GM19397 (cell line): ENCODE measurements at regions not wholly inside any gene's neighbourhood (a gene's known extent, or its start where the extent isn't known, plus 50 kb on each side); places are given as distances from the start of the nearest gene placed in this dataset.
"Not testable (repeated sequence)": the region's sequence is repeated elsewhere in the genome, so short reads cannot be mapped to it uniquely, and the experiment has no call there.

Source experiments
- ATAC-seq: cut with Tn5 transposase; IDR thresholded peaks from one replicate; pipeline ENCODE4 v1.9.1; 2021; ENCODE audit warnings: mild to moderate bottlenecking, moderate library complexity; ENCODE audit not compliant: unreplicated experiment

DNA sequence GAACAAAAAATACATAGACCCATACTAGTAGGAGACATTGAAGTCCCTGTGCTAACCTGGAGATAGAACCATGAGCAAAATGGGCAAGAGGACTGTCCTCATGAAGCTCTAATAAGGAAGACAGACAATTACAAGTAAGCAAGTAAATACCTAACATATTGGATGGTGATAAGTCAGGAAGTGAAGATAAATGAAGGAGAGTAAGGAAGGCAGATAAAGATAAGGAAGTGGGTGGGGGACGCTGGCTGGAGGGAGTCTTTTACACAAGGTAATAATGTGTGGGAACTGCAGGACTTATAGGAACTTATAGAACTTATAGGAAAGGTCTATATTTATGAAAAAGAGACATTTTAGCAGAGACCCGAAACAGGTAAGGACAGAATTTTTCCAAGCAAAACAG lies 148.9 kb upstream of the ABI3BP start:
- no peak for ATAC-seq

DNA sequence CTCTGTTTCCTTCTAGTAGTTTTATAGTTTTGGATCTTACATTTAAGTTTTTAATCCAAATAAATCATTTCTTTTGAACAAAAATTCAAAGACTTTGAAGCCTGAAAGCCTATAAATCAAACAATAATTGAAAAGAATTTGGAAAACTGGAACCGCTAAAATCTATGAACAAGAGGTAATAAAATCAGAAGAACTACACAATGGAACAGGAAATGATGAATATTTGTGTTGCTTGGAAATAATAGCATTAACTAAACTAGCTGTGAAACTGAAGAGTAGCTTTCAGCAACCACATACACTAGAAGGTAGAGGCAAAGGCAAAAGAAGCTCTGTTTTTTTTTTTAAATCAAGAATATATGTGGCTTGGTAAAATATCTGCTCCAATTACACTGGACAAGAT lies 147.9 kb upstream of the ABI3BP start:
- ATAC-seq = no peak

DNA sequence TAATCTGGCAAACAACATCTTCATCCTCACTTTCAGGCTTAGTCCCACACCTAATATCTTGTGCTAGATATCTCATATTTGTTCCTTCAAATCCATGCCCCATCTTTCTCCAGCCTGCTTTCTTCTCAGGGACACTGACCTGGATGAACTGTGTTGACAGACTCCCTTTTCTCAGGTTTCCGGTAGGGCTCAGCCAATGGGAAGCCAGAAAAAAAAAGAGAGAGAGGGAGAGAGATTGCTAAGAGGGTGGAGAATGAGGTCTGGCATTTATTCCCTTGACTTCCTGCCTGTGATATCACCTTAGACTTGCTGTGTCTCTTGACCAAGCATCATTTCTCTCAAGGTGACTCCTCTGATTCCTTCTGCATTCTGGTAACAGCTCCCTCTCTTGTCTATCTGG lies 145.6 kb upstream of the ABI3BP start:
- no peak for ATAC-seq

DNA sequence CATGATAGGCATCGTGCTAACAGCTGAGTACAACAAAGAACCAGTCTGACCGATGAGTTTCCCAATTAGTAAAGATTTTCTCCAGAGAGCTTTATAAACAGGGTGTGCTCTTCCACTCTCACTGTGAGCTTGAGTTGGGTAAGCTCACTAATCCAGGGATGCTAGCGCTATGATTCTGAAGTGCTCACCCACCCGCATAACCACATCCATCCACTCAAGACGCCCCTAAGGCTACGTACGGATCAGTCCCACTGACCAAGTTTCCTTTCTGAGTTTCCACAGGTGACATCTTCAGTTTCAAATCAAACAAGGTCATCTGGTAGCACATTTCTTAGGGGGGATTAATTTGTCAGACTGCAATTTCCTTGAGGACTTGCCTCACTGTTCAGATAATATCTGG lies 141.1 kb upstream of the ABI3BP start:
- no peak for ATAC-seq

DNA sequence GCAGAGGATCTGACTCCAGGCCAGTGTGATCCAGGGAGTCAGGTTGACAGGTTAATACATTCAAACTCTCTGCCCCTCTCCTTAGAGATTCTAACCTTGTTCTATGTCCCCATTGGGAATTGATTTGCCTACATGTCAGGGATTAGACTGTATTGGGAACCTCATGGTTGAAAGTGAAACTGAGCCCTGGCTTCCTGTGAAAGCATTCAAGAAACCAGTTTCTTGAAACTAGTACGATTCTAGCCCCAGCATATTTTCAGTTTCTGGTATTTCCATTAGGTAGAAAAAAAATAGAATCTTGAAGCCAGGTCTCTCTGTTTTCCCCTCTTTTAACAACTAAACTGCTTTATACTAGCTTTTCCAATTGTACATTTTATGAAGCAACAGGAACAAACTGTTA lies 140.4 kb upstream of the ABI3BP start:
- ATAC-seq = no peak

DNA sequence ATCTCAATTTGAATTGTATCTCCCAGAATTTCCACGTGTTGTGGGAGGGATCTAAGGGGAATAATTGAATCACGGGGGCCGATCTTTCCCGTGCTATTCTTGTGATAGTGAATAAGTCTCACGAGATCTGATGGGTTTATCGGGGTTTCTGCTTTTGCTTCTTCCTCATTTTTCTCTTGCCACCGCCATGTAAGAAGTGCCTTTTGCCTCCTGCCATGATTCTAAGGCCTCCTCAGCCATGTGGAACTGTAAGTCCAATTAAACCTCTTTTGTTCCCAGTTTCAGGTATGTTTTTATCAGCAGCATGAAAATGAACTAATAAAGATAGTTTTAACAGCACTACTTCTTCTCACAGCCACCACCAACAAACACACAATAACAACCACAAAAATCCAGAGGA lies 140.0 kb upstream of the ABI3BP start:
- ATAC-seq = not testable (repeated sequence)

DNA sequence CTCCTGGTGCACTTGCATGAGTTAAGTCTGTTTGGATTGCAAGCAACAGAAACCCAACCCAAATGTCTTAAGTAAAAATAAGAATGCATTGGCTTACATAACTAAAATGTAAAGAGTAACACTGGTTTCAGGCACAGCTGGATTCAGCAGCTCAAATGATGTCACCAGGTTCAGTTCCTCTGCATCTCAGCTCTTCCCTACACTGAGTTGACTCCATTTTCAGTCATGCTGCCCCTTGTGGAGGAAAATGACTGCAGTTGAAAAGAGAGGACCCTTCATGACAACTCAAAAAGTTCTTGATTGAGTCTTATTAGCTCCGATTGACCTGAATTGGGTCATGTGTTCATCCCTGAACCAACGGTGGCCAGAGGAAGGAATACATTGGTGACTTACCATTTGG lies 138.5 kb upstream of the ABI3BP start:
- no peak for ATAC-seq

DNA sequence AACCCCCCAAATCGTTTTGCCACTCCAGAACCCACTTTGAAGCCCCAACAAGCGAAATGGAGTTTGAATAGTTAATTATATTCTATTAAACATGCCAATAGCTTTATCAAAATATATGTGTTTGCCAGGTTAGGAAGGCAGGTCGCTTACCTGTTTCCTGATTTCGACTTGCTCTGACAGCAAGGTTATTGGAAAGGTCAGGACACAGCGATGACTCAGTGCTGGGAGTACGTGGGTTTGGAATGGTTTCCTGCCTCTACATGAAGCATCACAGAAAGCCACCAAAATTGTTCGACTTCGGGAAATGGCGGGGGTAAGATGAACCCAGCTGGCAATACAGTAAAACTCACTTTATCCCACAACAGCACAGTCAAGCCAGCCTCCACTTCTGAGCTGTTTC lies 135.6 kb upstream of the ABI3BP start:
- ATAC-seq = no peak

DNA sequence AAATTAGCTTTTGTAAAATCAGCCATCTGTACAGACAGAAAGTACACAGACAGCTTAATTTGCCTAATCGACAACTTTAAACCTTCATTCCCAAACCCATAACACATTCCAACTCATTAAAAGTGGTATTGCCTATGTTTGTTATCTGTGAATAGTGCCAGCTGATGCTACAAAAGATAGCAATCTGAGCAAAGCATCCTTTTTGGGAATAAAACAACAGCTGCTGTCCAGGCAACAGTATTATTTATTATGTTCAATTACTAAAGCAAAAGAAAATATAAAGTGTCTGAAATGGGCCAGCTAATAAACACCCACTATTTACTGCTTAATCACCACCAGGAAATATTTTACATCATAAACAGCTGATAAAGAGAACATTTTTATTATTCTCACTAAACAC lies 134.8 kb upstream of the ABI3BP start:
- no peak for ATAC-seq

DNA sequence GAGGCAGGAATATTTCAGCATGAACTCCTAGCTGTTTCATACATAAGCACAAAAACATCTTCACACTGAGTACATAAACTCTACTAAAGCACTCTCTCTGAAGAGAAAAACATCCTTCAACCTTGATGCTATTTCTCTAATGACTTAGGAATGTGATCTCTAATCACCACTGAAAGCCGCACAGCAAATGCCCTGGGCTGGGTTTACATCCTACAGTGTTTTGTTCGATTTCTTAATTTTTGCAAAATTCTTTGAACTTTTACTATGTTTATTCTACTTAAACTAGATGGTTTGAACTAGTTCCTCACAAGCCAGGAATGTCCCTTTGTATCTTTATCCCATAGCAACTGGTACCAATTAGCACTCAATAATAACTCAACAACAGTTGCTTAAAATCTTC lies 130.9 kb upstream of the ABI3BP start:
- no peak for ATAC-seq

DNA sequence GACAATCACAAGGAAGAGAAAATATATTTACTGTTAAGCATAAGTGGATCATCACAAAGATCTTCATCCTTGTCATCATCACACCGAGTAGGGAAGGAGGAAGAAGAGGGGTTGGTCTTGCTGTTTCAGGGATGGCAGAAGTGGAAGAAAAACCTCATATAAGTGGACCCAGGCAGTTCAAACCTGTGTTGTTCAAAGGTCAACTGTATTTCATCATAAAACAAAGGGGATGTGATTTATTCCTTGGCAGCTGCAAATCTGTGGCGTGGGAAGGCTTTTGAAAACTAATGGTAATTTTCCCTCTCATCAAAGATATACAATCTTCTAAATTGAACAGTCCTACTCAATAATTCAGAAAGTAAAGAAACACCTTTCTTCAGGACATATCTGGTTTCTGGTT lies 129.9 kb upstream of the ABI3BP start:
- ATAC-seq = no peak

DNA sequence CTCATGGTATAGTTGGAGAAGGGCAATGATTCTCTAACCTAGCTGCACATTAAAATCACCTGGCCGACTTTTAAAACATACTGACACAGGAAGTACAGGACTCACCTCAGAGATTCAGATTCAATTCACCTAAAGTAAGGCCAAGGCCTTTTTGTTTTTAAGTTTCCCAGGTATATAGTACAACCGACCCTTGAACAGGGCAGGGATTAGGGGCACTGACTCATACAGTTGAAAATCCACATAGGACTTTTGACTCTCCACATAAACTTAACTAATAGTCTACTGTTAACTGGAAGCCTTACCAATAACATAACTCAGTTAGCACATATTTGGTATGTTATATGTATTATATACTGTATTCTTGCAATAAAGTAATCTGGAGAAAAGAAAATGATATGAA lies 129.5 kb upstream of the ABI3BP start:
- no peak for ATAC-seq

DNA sequence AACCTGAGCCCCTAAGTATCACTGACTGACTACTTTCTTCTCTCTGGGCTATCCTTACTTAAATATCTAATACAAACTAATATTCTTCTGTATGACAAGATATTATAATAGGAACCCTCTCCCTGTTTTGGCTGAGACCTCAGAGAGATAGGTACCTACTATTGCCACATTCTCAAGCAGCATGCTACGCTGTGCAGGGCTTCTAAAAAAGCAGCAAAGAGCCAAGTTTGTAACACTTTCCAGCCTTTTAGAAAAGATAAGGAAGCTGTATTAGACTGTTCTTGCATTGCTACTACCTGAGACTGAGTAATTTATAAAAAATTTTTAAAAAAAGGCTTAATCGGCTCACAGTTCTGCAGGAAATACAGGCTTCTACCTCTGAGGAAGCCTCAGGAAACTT lies 126.8 kb upstream of the ABI3BP start:
- ATAC-seq = no peak

DNA sequence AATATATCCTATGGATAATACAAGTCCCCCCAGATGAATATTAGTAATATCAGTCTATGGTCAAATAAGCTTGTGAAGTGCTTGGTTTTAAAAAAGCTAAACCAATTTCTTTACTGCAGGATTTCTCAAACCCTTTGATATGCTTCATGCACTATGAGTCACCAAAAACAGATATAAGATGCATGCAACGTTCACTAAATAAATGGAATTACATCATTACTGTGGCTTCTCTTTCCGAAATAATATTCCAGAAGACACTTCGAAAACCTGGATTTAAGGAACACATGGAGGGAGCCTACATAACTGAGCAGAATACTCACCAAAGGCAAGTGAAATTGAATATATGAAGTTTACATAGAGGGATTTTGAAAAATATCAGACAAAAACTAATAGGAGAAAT lies 126.3 kb upstream of the ABI3BP start:
- no peak for ATAC-seq

DNA sequence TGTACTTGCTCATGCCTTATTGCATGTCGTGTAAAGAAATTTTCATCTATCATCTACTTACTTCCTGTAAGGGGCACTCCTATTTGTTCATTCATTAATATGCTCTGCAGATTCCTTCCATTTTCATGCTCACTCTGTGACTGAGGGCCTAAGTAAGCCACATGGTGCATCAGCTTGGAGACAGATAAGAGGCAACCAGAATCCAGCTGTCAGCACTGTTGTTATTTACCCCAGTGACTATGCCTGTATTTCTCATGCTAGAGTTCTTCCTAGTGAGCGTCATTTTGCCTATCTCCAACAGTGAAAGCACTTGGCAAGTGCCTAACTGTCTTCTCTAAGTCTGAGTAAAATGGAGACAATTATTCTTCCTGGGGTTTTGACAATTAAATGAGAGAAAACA lies 124.8 kb upstream of the ABI3BP start:
- no peak for ATAC-seq

DNA sequence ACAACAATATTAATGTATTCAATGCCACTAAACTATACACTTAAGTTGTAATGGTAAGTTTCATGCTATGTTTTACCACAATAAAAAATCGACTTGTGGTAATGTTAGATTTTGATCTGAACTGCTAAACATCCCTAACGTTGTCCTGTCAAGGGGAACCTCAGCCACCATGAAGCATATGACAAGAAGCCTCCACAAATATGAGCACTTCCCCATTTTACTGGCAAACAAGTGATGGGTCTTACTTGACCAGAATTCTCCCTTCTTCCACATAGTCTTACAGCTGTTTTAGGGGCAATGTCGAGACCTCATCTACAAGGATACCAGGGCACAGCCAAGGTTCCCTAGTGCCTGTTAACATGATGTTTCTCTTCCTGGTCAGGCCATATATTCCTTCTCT lies 124.2 kb upstream of the ABI3BP start:
- no peak for ATAC-seq

DNA sequence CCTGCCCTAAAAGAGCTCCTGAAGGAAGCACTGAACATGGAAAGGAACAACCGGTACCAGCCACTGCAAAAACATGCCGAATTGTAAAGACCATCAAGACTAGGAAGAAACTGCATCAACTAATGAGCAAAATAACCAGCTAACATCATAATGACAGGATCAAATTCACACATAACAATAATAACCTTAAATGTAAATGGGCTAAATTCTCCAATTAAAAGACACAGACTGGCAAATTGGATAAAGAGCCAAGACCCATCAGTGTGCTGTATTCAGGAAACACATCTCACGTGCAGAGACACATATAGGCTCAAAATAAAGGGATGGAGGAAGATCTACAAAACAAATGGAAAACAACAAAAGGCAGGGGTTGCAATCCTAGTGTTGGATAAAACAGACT lies 117.1 kb upstream of the ABI3BP start:
- not testable (repeated sequence) for ATAC-seq

DNA sequence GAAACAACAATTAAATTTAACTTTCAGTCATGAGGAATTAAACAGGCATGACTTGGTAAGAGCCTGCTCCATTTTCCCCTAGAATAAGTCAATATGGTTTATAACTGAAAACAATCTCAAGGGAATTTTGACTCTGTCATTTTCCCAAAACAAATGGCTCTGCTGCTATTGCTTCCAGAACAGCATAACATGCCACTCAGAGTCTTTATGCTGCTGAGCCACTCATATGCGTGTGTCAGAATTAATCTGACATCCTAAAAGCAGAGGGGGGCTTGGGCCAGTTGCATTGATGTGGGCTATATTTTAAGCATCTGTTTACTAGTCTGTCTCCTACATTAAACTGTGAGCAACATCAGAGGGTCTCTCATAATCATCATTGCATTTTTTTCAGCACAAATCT lies 111.1 kb upstream of the ABI3BP start:
- no peak for ATAC-seq

DNA sequence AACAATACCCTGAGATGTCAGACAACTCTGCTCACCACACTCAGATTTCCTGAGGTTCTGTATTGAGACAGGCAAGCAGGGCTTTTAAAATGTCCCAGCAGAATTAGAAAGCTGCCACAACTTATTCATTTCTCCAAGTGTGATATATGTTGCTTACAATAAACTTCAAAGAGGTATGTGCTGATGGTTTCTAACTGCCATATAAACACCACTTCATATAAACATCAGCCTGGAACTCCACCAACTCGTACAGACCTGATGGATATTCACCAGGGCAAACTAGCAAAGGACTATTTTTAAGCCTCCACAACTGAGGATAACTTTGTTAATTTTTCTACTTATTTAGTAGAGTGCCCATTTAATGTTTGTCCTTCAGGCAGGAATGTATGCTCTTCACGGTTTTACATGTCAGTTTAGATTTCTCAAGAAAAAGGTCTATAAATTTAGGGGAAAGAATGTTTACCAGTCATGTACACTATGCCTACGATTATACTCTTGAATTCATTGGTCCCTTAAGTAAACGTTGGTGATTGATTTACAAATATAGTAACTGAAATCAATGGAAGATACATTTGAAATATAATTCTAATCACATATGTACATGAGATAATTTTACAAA lies 109.6 kb upstream of the ABI3BP start:
- no peak for ATAC-seq

DNA sequence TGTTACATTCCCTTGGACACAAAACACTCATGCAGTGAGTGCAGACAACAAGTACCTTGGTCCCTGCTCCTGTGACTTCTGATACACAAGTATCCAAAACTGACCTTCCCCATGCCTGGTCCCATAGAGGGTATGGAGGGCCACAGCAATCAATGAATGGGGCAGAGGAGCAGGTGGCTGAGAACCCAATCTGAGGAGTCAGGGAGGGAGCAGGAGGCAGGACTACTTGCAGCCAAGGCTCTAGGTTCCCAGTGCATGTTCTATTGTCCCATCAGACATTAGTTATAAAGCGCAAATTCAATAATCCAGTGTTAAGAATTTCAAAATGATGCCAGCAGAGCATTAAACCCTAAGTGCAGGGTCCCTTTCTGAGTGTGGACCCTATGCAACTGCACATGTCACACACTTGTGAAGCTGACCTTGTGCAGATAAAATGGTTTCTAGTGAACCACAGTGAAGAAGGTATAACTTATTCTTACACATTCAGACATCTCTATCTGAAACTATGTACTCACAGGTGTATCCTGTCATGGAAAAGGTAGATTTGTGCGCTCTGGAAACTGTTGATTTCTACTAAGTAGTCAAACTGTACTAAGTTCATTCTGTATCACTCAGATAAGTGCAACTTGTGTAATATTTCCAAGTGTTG lies 107.3 kb upstream of the ABI3BP start:
- ATAC-seq = no peak

DNA sequence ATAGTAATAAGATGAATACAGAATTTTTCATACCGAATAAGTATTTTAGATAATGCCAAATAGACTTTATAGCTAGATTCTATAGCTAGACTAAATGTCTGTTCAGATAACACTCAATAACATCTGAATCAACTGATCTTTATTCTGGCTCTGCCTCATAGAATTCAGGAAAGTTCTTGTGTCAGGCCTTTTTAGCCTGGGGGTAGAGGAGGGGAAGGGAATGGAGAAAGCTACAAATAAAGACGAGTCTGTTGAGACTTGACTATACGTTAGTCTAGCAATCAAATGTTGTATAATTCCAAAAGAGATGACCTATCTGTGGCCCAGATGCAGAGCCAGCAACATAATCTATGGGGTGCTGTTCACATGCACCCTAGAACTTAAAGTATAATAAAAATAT lies 106.6 kb upstream of the ABI3BP start:
- no peak for ATAC-seq

DNA sequence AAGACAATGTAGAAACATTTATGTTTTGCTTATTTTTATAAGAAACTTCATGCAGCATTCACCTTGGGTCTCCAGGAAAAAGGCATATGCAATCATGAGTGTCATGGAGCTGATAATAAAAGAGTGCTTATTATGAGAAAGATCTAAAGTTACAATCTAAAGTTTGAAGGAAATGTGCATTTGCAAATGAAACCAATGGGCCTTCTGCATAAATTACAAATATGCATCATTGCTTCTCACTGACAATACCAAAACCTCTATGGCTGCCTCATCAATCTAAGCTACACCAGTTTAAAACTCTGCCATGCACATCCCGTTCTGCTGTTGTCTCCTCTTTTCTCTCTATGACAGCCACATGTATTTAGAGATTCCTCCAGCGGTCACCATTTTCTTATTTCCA lies 103.2 kb upstream of the ABI3BP start:
- ATAC-seq = no peak
